Loucy (cell line): ENCODE measurements at regions not wholly inside any gene's neighbourhood (a gene's known extent, or its start where the extent isn't known, plus 50 kb on each side); places are given as distances from the start of the nearest gene placed in this dataset.

Experiments
- EZH2phosphoT487 ChIP-seq: fragments of 200-600 bp; IDR thresholded peaks from 2 replicates; pipeline ENCODE4 v1.6.1; 2018; ENCODE audit warnings: antibody characterized with exemption, mild to moderate bottlenecking, moderate library complexity, borderline replicate concordance
- TF ChIP-seq, protein P1 (sequence below): fragments of 200-600 bp; sonication (generic); conservative IDR thresholded peaks from 2 replicates; pipeline ENCODE4 v1.5.1; 2014; ENCODE audit warnings: mild to moderate bottlenecking, antibody characterized with exemption, low read length

DNA sequence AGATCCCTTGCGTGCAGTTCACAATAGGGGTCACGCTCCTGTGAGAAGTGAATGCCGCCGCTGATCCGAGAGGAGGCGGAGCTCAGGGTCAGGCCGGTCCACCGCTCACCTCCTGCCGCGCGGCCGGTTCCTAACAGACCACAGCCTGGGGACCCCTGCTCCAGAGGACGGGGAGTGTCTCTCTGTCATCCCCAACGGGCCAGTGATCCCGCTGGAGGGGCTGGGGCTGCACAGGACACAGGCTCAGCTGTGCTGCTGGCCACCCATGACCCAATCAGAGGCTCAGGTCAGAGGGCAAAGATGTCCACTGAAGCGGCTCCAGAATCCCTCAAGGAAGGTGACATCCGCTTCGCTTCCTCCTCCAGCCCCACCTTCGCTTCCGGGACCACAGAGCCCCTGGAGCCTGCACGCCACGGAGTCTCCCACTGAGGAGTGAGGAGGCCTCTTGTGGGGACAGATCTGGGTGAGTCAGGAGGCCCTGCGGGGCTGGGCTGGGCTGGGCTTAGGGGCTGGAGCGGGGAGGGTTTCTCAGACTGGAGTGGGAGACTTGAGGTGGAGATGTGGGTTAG is 115.4 kb downstream of the METRNL start:
- TF ChIP-seq, protein P1, sequence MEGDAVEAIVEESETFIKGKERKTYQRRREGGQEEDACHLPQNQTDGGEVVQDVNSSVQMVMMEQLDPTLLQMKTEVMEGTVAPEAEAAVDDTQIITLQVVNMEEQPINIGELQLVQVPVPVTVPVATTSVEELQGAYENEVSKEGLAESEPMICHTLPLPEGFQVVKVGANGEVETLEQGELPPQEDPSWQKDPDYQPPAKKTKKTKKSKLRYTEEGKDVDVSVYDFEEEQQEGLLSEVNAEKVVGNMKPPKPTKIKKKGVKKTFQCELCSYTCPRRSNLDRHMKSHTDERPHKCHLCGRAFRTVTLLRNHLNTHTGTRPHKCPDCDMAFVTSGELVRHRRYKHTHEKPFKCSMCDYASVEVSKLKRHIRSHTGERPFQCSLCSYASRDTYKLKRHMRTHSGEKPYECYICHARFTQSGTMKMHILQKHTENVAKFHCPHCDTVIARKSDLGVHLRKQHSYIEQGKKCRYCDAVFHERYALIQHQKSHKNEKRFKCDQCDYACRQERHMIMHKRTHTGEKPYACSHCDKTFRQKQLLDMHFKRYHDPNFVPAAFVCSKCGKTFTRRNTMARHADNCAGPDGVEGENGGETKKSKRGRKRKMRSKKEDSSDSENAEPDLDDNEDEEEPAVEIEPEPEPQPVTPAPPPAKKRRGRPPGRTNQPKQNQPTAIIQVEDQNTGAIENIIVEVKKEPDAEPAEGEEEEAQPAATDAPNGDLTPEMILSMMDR = no peak
- no peak for TF ChIP-seq EZH2phosphoT487
